ENCODE measurements at regions not wholly inside any gene's neighbourhood (a gene's known extent, or its start where the extent isn't known, plus 50 kb on each side); places are given as distances from the start of the nearest gene placed in this dataset.

GRCh38 chr15:96086164-96086563 lies 244.3 kb upstream of the NR2F2 start:
- TF ChIP-seq, protein P1, sequence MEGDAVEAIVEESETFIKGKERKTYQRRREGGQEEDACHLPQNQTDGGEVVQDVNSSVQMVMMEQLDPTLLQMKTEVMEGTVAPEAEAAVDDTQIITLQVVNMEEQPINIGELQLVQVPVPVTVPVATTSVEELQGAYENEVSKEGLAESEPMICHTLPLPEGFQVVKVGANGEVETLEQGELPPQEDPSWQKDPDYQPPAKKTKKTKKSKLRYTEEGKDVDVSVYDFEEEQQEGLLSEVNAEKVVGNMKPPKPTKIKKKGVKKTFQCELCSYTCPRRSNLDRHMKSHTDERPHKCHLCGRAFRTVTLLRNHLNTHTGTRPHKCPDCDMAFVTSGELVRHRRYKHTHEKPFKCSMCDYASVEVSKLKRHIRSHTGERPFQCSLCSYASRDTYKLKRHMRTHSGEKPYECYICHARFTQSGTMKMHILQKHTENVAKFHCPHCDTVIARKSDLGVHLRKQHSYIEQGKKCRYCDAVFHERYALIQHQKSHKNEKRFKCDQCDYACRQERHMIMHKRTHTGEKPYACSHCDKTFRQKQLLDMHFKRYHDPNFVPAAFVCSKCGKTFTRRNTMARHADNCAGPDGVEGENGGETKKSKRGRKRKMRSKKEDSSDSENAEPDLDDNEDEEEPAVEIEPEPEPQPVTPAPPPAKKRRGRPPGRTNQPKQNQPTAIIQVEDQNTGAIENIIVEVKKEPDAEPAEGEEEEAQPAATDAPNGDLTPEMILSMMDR (conservative IDR thresholded peaks at IDR 0.05; ENCODE audit: low read length), result no peak
- no peak overlapping the region for H3K4me3 ChIP-seq (ENCODE audit: low read length)
- DNase-seq (ENCODE audit: low read depth), result no peak

- TF ChIP-seq, protein P1 (conservative IDR thresholded peaks at IDR 0.05; ENCODE audit: low read length), result no peak
- DNase-seq (ENCODE audit: low read depth), result no peak
Observed at GRCh38 chr15:96087180-96087884, 243.2 kb upstream of the NR2F2 start.

GRCh38 chr15:96088650-96089049 lies 241.8 kb upstream of the NR2F2 start:
- no peak for DNase-seq (ENCODE audit: low read depth)
- no peak overlapping the region for H3K4me3 ChIP-seq (ENCODE audit: low read length)
- TF ChIP-seq, protein P1 (conservative IDR thresholded peaks at IDR 0.05; ENCODE audit: low read length), result no peak

More at GRCh38 chr15:96087180-96087884, 243.2 kb upstream of the NR2F2 start:
- no peak overlapping the region for H3K4me3 ChIP-seq (ENCODE audit: low read length)

- H3K4me3 ChIP-seq (ENCODE audit: low read length), result no peak overlapping the region
- no peak for DNase-seq (ENCODE audit: low read depth)
- TF ChIP-seq, protein P1 (conservative IDR thresholded peaks at IDR 0.05; ENCODE audit: low read length), result no peak
Observed at GRCh38 chr15:96089405-96090058, 241.0 kb upstream of the NR2F2 start.

DNA sequence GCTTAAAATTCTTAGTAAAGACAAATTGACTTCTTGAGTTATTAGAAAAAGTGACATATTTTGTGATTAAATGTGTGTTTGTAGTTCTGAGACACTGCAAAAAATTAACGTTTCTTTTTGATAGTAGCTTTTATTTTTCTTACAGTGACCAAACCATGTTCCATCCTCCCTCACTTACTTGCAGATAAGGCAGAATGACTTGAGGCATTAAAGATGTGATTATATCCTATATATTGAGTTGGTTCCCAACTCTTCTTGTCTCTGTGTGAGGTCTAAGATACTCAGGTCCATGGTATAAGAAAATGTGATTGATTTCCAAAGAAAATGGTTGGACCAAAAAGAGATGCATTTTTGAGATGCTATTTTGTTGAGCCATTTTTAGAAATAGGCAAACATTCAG lies 238.3 kb upstream of the NR2F2 start:
- DNase-seq (ENCODE audit: low read depth), result no peak
- TF ChIP-seq, protein P1 (conservative IDR thresholded peaks at IDR 0.05; ENCODE audit: low read length), result no peak
- no peak overlapping the region for H3K4me3 ChIP-seq (ENCODE audit: low read length)

DNA sequence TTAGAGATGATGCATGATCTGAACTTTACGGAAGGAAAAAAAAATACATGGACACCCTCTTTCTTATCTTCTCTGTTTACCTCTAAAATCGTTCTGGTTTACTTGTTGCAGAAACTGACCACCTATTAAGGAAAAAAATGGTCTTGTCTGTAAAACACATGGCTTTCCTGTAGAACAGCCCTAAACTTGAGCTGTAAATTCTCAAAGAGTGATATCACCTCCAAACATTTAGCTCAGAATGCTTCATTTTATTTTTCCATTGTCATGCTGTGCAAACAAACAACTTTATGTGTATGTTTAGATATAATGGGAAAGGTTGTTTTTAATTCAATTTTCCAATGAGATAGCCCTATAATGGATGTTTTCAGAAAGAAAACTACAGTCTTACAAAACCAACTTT lies 237.4 kb upstream of the NR2F2 start:
- no peak overlapping the region for H3K4me3 ChIP-seq (ENCODE audit: low read length)
- TF ChIP-seq, protein P1 (conservative IDR thresholded peaks at IDR 0.05; ENCODE audit: low read length), result no peak
- no peak for DNase-seq (ENCODE audit: low read depth)

GRCh38 chr15:96097661-96098060 lies 232.8 kb upstream of the NR2F2 start:
- no peak for DNase-seq (ENCODE audit: low read depth)

More at GRCh38 chr15:96097661-96098060, 232.8 kb upstream of the NR2F2 start:
- no peak overlapping the region for H3K4me3 ChIP-seq (ENCODE audit: low read length)
- TF ChIP-seq, protein P1 (conservative IDR thresholded peaks at IDR 0.05; ENCODE audit: low read length), result no peak

Measured in AG10803 (cell line).